ENCODE measurements at regions not wholly inside any gene's neighbourhood (a gene's known extent, or its start where the extent isn't known, plus 50 kb on each side); places are given as distances from the start of the nearest gene placed in this dataset.

DNA sequence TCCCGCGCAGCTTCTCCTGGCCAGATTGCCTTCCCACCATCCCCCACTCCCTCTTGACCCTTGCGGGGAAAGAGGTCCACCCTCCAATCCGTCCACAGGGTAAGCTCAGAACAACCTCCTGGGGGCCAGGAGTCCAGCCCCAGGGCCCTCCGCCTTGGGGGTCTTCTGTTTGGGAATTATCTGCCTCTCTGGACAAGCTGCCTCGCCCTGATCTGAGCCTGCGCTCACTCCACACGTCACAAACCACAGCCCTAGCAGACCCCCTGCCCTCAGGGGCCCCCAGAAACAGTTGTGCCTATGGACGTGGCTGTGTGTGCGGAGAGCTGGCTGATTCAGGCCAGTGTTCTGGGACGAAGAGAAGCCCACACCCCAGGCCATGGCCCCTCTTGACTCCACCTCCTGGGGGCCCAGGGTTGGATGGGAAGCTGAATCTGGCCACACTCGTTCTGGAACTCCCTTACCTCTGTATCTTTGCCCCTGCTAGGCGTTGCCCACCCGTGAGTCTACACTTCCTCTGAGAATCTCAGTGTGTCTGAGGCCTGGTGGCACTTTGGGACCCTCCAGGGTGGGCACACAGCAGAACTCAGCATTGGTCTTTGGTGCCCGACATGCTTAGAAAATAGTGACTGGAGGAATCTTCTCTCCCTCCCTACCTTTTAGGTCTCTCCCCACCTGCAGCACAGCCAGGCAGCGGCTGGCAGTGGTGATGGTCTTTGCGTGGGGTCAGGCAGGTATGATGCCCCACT is 119.9 kb upstream of the SMURF2 start:
- peaks cover 7% of the 10 kb centered on the region for H3K9me3 ChIP-seq (ENCODE audit: insufficient read depth, low read depth, low read length)
- H4K91ac ChIP-seq (ENCODE audit: low read depth, low read length): peak overlapping the region; percentile 88
- H2BK120ac ChIP-seq (ENCODE audit: insufficient read depth, low read length, poor library complexity): peak overlapping the region; percentile 48
- H4K12ac ChIP-seq (ENCODE audit: low read depth, low read length): peak overlapping the region; percentile 9
- H3K36me3 ChIP-seq (ENCODE audit: control insufficient read depth in 1 of 2, insufficient read depth in 2 of 2, low read length in 2 of 2): peaks cover 15% of the 10 kb centered on the region in 2 experiments
- no peak overlapping the region for H3K4ac ChIP-seq (ENCODE audit: low read depth, low read length)
- peak overlapping the region; percentile 100 for H3K4me2 ChIP-seq (ENCODE audit: low read length)
- H3K9ac ChIP-seq (ENCODE audit: low read length): peak overlapping the region; percentile 44
- DNase-seq: no peak
- peak overlapping the region; percentile 33 for H3K27ac ChIP-seq (ENCODE audit: low read depth, low read length)
- peaks cover 9% of the 10 kb centered on the region for H3K79me2 ChIP-seq (ENCODE audit: control insufficient read depth, insufficient read depth, low read length, poor library complexity)
- peak overlapping the region; percentile 78 for H4K8ac ChIP-seq (ENCODE audit: low read depth, low read length)
- H3K18ac ChIP-seq (ENCODE audit: low read length): no peak overlapping the region
- peak overlapping the region; percentile 74 for H3K4me3 ChIP-seq (ENCODE audit: low read depth, low read length)
- peak overlapping the region; percentile 20 for H2AFZ ChIP-seq (ENCODE audit: insufficient read depth, low read length, poor library complexity)
- WGBS (ENCODE audit: extremely low coverage, insufficient coverage, insufficient read length): no CpG with 5 or more reads among the region's 17 CpGs
- H3K14ac ChIP-seq (ENCODE audit: low read length): peak overlapping the region; percentile 6
- H3K79me1 ChIP-seq (ENCODE audit: low read length): peaks cover 32% of the 10 kb centered on the region
- H3K27me3 ChIP-seq (ENCODE audit: insufficient read depth, low read length): peaks cover 14% of the 10 kb centered on the region
- H2BK12ac ChIP-seq (ENCODE audit: low read length): no peak overlapping the region
- H3K23ac ChIP-seq (ENCODE audit: low read length): no peak overlapping the region
- H3K4me1 ChIP-seq (ENCODE audit: control insufficient read depth in 1 of 2, insufficient read depth in 2 of 2, low read length in 2 of 2): peaks cover 27 to 36% of the 10 kb centered on the region in 2 experiments
- H2BK5ac ChIP-seq (ENCODE audit: low read depth, low read length, poor library complexity): no peak overlapping the region
- H2AK5ac ChIP-seq (ENCODE audit: low read length): no peak overlapping the region

DNA sequence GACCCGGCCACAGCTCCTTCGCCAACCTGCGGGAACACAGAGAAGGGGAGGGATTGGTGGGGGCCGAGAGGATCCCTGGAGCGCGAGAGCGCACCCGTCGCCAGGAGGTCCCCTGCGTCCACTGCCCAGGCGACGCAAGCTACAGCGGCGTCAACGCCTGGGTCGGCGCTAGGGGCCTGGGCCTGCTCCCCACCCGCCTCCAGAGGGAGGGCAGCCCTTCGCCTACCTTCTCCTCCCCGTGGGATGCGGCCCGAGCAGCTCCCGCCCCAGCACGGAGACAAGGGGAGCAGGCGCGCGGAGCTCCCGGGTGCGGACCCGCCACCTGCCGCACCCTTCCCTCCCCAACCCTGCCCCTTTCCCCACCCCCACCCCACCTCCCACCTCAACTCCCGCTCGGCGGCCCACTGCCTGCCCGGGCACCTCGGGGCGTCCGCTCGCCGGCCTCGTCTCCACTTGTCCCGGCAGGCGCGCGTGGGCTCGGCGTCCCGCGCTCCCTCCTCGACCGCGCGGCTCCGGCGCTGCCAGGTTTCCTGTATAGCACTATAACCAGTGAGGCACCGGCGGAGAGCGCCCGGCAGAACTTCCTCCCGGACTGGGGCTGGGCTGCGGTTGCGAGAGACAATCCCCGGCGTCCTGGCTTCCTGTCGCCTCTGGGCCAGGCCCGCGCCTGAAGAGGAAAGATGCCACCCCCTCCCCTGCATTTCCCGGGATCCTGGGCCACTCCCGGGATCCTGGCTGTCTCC is 119.1 kb upstream of the SMURF2 start:
- Histone ChIP-seq H3K9me3 (ENCODE audit: insufficient read depth, low read depth, low read length) (peaks cover 7% of the 10 kb centered on the region), H3K79me2 (ENCODE audit: control insufficient read depth, insufficient read depth, low read length, poor library complexity) (peaks cover 9% of the 10 kb centered on the region), H2BK12ac (ENCODE audit: low read length) (peak overlapping the region; percentile 73), H2AK5ac (ENCODE audit: low read length) (peak overlapping the region; percentile 80), H3K79me1 (ENCODE audit: low read length) (peaks cover 32% of the 10 kb centered on the region), H3K9ac (ENCODE audit: low read length) (peak overlapping the region; percentile 73), H2BK5ac (ENCODE audit: low read depth, low read length, poor library complexity) (peak overlapping the region; percentile 76), H3K4me3 (ENCODE audit: low read depth, low read length) (peak overlapping the region; percentile 74), H3K36me3 (ENCODE audit: control insufficient read depth in 1 of 2, insufficient read depth in 2 of 2, low read length in 2 of 2) (peaks cover 8 to 12% of the 10 kb centered on the region in 2 experiments), H3K14ac (ENCODE audit: low read length) (peak overlapping the region; percentile 91), H2AFZ (ENCODE audit: insufficient read depth, low read length, poor library complexity) (peak overlapping the region; percentile 56), H3K4me2 (ENCODE audit: low read length) (peak overlapping the region; percentile 100), H3K27ac (ENCODE audit: low read depth, low read length) (peak overlapping the region; percentile 74), H4K91ac (ENCODE audit: low read depth, low read length) (peak overlapping the region; percentile 88), H3K23ac (ENCODE audit: low read length) (no peak overlapping the region), H3K27me3 (ENCODE audit: insufficient read depth, low read length) (peaks cover 14% of the 10 kb centered on the region), H3K18ac (ENCODE audit: low read length) (peak overlapping the region; percentile 95), H2BK120ac (ENCODE audit: insufficient read depth, low read length, poor library complexity) (peak overlapping the region; percentile 28), H3K4me1 (ENCODE audit: control insufficient read depth in 1 of 2, insufficient read depth in 2 of 2, low read length in 2 of 2) (peaks cover 27 to 37% of the 10 kb centered on the region in 2 experiments), H4K8ac (ENCODE audit: low read depth, low read length) (peak overlapping the region; percentile 91), H4K12ac (ENCODE audit: low read depth, low read length) (peak overlapping the region; percentile 43), H3K4ac (ENCODE audit: low read depth, low read length) (peak overlapping the region; percentile 22)
- peak; percentile 34 to 54 for DNase-seq
- WGBS (ENCODE audit: extremely low coverage, insufficient coverage, insufficient read length): no CpG with 5 or more reads among the region's 69 CpGs

DNA sequence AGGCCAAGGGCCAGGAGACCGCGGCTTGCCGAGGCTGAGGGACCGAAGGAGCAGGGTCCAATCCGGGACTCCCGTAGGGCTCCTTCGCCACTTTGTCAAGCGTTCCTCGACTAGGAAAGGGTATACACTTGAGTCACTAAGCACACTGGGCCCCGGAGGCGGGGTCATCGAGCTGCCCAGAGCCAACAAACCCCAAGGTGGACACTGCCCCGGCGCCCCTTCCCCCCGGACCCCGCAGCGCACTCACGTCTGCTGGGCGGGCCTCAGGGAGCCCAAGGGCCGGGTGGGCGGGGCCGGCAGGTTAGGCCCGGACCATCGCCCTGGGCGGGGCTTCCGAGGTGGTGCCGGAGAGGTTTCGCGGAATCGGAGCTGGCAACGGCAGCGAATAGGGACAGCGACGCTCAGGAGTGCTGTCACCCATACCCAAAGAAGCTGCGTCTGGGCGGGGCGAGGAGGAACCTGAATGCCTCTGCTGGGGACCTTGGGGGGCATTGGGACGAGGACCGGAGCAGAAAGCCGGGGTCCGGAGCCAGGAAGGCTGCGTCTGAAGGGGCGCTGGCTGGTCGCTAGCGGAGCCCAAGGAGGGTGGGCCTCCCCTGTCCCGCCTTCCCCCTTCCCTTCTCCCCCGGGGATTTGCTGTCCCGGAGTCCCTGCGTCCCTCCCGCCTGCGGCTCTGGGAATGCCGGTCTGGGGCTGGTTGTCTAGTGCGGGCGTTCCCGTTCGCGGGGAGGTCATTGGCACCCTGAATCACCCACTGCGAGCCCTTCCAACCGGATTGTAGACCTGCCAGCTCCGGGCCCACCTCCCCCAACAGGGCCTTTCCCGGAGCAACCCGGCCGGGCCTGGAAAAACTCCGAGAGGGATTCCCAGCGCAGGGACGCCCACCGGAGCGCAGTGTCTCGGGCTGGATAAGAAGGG is 118.2 kb upstream of the SMURF2 start:
- Histone ChIP-seq H3K36me3 (ENCODE audit: control insufficient read depth in 1 of 2, insufficient read depth in 2 of 2, low read length in 2 of 2) (peaks cover 5 to 11% of the 10 kb centered on the region in 2 experiments), H3K27me3 (ENCODE audit: insufficient read depth, low read length) (peaks cover 14% of the 10 kb centered on the region), H3K79me1 (ENCODE audit: low read length) (peaks cover 32% of the 10 kb centered on the region), H3K23ac (ENCODE audit: low read length) (no peak overlapping the region), H4K12ac (ENCODE audit: low read depth, low read length) (peak overlapping the region; percentile 50), H3K9ac (ENCODE audit: low read length) (peak overlapping the region; percentile 73), H3K27ac (ENCODE audit: low read depth, low read length) (peak overlapping the region; percentile 74), H4K91ac (ENCODE audit: low read depth, low read length) (peak overlapping the region; percentile 88), H2BK12ac (ENCODE audit: low read length) (peak overlapping the region; percentile 51), H3K18ac (ENCODE audit: low read length) (peak overlapping the region; percentile 95), H3K14ac (ENCODE audit: low read length) (peak overlapping the region; percentile 91), H3K4ac (ENCODE audit: low read depth, low read length) (peak overlapping the region; percentile 22), H3K4me3 (ENCODE audit: low read depth, low read length) (peak overlapping the region; percentile 74), H3K4me1 (ENCODE audit: control insufficient read depth in 1 of 2, insufficient read depth in 2 of 2, low read length in 2 of 2) (peaks cover 27 to 37% of the 10 kb centered on the region in 2 experiments), H3K9me3 (ENCODE audit: insufficient read depth, low read depth, low read length) (peaks cover 7% of the 10 kb centered on the region), H2BK5ac (ENCODE audit: low read depth, low read length, poor library complexity) (peak overlapping the region; percentile 76), H2BK120ac (ENCODE audit: insufficient read depth, low read length, poor library complexity) (peak overlapping the region; percentile 41), H3K79me2 (ENCODE audit: control insufficient read depth, insufficient read depth, low read length, poor library complexity) (peaks cover 9% of the 10 kb centered on the region), H4K8ac (ENCODE audit: low read depth, low read length) (peak overlapping the region; percentile 91), H3K4me2 (ENCODE audit: low read length) (peak overlapping the region; percentile 100), H2AK5ac (ENCODE audit: low read length) (peak overlapping the region; percentile 79), H2AFZ (ENCODE audit: insufficient read depth, low read length, poor library complexity) (peak overlapping the region; percentile 56)
- DNase-seq: peak; percentile 95 to 96
- no CpG with 5 or more reads among the region's 69 CpGs for WGBS (ENCODE audit: extremely low coverage, insufficient coverage, insufficient read length)

All from trophoblast cell (in vitro differentiated cells and primary cell).